ENCODE measurements at regions not wholly inside any gene's neighbourhood (a gene's known extent, or its start where the extent isn't known, plus 50 kb on each side); places are given as distances from the start of the nearest gene placed in this dataset.

DNA sequence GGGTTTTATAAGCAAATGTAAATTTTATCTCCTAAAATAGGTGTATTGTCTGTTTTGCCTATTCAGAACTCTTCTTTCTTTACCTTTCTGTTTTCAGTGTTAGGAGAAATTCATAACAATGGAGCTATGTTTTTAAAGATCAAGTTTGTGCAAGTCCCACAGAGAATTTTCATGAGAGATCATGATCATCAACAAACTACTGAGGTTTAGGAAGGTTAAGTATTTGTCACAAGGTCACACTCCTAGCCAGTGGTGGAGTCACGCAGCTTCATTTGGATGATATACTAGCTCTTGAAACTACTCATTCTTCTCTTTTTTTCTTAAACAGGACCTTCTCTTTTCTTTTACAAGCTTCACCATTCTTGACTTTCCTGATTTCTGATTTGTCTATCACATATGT, 892.6 kb upstream of the FRG1 start:
- Mint-ChIP-seq H3K9me3 (no peaks in the 10 kb centered on the region), H3K36me3 (ENCODE audit: low read depth) (no peaks in the 10 kb centered on the region), H3K4me1 (peaks cover 6% of the 10 kb centered on the region), H3K27me3 (ENCODE audit: insufficient read depth) (no peaks in the 10 kb centered on the region), H3K27ac (no peak overlapping the region), H3K4me3 (no peak overlapping the region)
- no peak for DNase-seq
- H3K4me1 ChIP-seq (ENCODE audit: control insufficient read depth, insufficient read depth, low read length): no peaks in the 10 kb centered on the region
- H3K9me3 ChIP-seq (ENCODE audit: control insufficient read depth, low read length): no peaks in the 10 kb centered on the region
- H3K36me3 ChIP-seq (ENCODE audit: control insufficient read depth, insufficient read depth, low read length): no peaks in the 10 kb centered on the region
- H3K27ac ChIP-seq (ENCODE audit: low read depth, low read length): no peak overlapping the region
- no peak overlapping the region for H3K9ac ChIP-seq (ENCODE audit: extremely low read depth, low read length, poor library complexity, severe bottlenecking)
- H3K27me3 ChIP-seq (ENCODE audit: control insufficient read depth, insufficient read depth, low read length, poor library complexity, severe bottlenecking): no peaks in the 10 kb centered on the region
- TF ChIP-seq, protein P1, sequence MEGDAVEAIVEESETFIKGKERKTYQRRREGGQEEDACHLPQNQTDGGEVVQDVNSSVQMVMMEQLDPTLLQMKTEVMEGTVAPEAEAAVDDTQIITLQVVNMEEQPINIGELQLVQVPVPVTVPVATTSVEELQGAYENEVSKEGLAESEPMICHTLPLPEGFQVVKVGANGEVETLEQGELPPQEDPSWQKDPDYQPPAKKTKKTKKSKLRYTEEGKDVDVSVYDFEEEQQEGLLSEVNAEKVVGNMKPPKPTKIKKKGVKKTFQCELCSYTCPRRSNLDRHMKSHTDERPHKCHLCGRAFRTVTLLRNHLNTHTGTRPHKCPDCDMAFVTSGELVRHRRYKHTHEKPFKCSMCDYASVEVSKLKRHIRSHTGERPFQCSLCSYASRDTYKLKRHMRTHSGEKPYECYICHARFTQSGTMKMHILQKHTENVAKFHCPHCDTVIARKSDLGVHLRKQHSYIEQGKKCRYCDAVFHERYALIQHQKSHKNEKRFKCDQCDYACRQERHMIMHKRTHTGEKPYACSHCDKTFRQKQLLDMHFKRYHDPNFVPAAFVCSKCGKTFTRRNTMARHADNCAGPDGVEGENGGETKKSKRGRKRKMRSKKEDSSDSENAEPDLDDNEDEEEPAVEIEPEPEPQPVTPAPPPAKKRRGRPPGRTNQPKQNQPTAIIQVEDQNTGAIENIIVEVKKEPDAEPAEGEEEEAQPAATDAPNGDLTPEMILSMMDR (conservative IDR thresholded peaks at IDR 0.05): no peak
- 100% methylated on average over 1 of the region's 1 CpG for WGBS, 2 experiments (ENCODE audit: insufficient coverage in 1 of 2, insufficient read length in 1 of 2)
- no peak overlapping the region for H3K4me3 ChIP-seq (ENCODE audit: low read length)

DNA sequence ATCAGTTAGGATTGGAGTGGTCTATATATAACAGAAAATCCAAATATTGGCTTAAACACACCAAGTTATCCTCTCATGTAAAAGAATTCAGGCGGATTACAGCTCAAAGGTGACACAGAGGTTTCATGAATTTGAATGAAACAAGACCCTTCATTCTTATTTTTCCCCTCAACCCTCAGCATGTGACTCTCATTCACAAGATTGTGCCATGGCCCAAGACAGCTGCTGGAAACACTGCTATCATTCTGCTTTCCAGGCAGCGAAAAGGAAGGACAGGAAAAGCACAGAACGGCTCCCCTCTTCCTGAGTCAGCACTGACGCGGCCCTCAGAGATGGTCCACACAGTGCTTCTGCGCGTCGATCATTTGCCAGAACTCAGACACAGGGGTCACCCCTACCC, 891.0 kb upstream of the FRG1 start:
- 52 to 86% methylated on average over 2 to 8 of the region's 8 CpGs for WGBS, 2 experiments (ENCODE audit: insufficient coverage in 1 of 2, insufficient read length in 1 of 2)
- no peaks in the 10 kb centered on the region for H3K36me3 Mint-ChIP-seq (ENCODE audit: low read depth)

DNA sequence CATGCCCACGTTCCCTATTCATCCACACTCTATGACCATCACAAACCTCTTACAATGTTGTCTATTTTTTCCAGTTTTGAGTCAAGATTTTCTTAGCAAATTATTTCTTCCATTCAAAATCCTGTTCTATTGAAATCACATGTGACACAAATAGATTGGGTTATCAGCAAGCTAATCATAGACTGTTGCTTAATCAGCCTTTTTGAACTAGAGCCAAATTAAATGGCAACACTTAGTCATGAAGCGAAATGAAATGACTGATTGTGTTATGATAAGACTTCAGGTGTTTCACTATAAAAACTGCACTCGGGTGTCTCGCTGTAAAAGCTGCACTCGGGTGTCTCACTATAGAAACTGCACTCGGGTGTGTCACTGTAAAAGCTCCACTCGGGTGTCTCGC, 890.0 kb upstream of the FRG1 start:
- Histone ChIP-seq H3K9ac (ENCODE audit: extremely low read depth, low read length, poor library complexity, severe bottlenecking) (no peak overlapping the region), H3K4me3 (ENCODE audit: low read length) (no peak overlapping the region), H3K4me1 (ENCODE audit: control insufficient read depth, insufficient read depth, low read length) (no peaks in the 10 kb centered on the region), H3K9me3 (ENCODE audit: control insufficient read depth, low read length) (no peaks in the 10 kb centered on the region), H3K27ac (ENCODE audit: low read depth, low read length) (no peak overlapping the region), H3K27me3 (ENCODE audit: control insufficient read depth, insufficient read depth, low read length, poor library complexity, severe bottlenecking) (no peaks in the 10 kb centered on the region), H3K36me3 (ENCODE audit: control insufficient read depth, insufficient read depth, low read length) (no peaks in the 10 kb centered on the region)
- H3K9me3 Mint-ChIP-seq: no peaks in the 10 kb centered on the region
- no peak overlapping the region for H3K27ac Mint-ChIP-seq
- WGBS, 2 experiments (ENCODE audit: insufficient coverage in 1 of 2, insufficient read length in 1 of 2): 78 to 90% methylated on average over 4 to 8 of the region's 8 CpGs
- no peak for DNase-seq
- no peak overlapping the region for H3K4me3 Mint-ChIP-seq
- H3K27me3 Mint-ChIP-seq (ENCODE audit: insufficient read depth): no peaks in the 10 kb centered on the region
- TF ChIP-seq, protein P1 (conservative IDR thresholded peaks at IDR 0.05): no peak
- peaks cover 6% of the 10 kb centered on the region for H3K4me1 Mint-ChIP-seq
- H3K36me3 Mint-ChIP-seq (ENCODE audit: low read depth): no peaks in the 10 kb centered on the region

More for the DNA sequence above, 891.0 kb upstream of the FRG1 start:
- Histone ChIP-seq H3K36me3 (ENCODE audit: control insufficient read depth, insufficient read depth, low read length) (no peaks in the 10 kb centered on the region), H3K4me3 (ENCODE audit: low read length) (no peak overlapping the region), H3K27ac (ENCODE audit: low read depth, low read length) (no peak overlapping the region), H3K9me3 (ENCODE audit: control insufficient read depth, low read length) (no peaks in the 10 kb centered on the region), H3K27me3 (ENCODE audit: control insufficient read depth, insufficient read depth, low read length, poor library complexity, severe bottlenecking) (no peaks in the 10 kb centered on the region), H3K4me1 (ENCODE audit: control insufficient read depth, insufficient read depth, low read length) (no peaks in the 10 kb centered on the region), H3K9ac (ENCODE audit: extremely low read depth, low read length, poor library complexity, severe bottlenecking) (no peak overlapping the region)
- TF ChIP-seq, protein P1 (conservative IDR thresholded peaks at IDR 0.05): no peak
- Mint-ChIP-seq H3K27me3 (ENCODE audit: insufficient read depth) (no peaks in the 10 kb centered on the region), H3K9me3 (no peaks in the 10 kb centered on the region), H3K4me3 (no peak overlapping the region), H3K27ac (peak overlapping the region; percentile 21), H3K4me1 (peaks cover 6% of the 10 kb centered on the region)
- no peak for DNase-seq

All from endodermal cell (in vitro differentiated cells).